HepG2 (cell line): ENCODE measurements at regions not wholly inside any gene's neighbourhood (a gene's known extent, or its start where the extent isn't known, plus 50 kb on each side); places are given as distances from the start of the nearest gene placed in this dataset.

ENCODE experiments used
- CEBPZ ChIP-seq: IDR thresholded peaks from 2 replicates; pipeline ENCODE4 v1.6.1; 2012; ENCODE audit warnings: low read length, improper control_type of control experiment
- CTCF ChIP-seq: sonication (generic); formaldehyde crosslinking; IDR thresholded peaks from 2 replicates; pipeline ENCODE4 v1.5.0; 2020; ENCODE audit warnings: mild to moderate bottlenecking, missing genetic modification reagents, moderate library complexity
- DDIT3 ChIP-seq: sonication (generic); formaldehyde crosslinking; IDR thresholded peaks from 2 replicates; pipeline ENCODE4 v1.4.0; 2020; ENCODE audit warnings: mild to moderate bottlenecking, missing genetic modification reagents
- E2F5 ChIP-seq: sonication (generic); formaldehyde crosslinking; conservative IDR thresholded peaks from 2 replicates; pipeline ENCODE4 v1.4.0; 2020; ENCODE audit warnings: missing genetic modification reagents
- KLF9 ChIP-seq: IDR thresholded peaks from 2 replicates; pipeline ENCODE4 v1.6.1; 2016; ENCODE audit warnings: low read depth
- NFIC ChIP-seq: IDR thresholded peaks from 2 replicates; pipeline ENCODE4 v1.6.1; 2012; ENCODE audit warnings: mild to moderate bottlenecking, low read length, inconsistent platforms
- NFYB ChIP-seq: sonication (generic); formaldehyde crosslinking; IDR thresholded peaks from 2 replicates; pipeline ENCODE4 v1.4.0; 2020; ENCODE audit warnings: missing genetic modification reagents
- NR1H2 ChIP-seq: sonication (generic); formaldehyde crosslinking; IDR thresholded peaks from 2 replicates; pipeline ENCODE4 v1.8.1; 2022; ENCODE audit warnings: low read depth, missing genetic modification reagents, borderline replicate concordance
- RNF219 ChIP-seq: sonication (generic); formaldehyde crosslinking; IDR thresholded peaks from 2 replicates; pipeline ENCODE4 v1.5.0; 2020; ENCODE audit warnings: mild to moderate bottlenecking, missing genetic modification reagents
- SIN3A ChIP-seq: IDR thresholded peaks from 2 replicates; pipeline ENCODE4 v1.6.1; 2011; ENCODE audit warnings: low read depth, mild to moderate bottlenecking, control low read depth, low read length, borderline replicate concordance
- TBL1XR1 ChIP-seq: fragments of 150-350 bp; IDR thresholded peaks from 2 replicates; pipeline ENCODE4 v1.6.1; 2014; ENCODE audit warnings: borderline replicate concordance, low read length; ENCODE audit not compliant: partially characterized antibody
- ZNF12 ChIP-seq: sonication (generic); formaldehyde crosslinking; IDR thresholded peaks from 2 replicates; pipeline ENCODE4 v1.5.0; 2020; ENCODE audit warnings: missing genetic modification reagents
- ZSCAN29 ChIP-seq: sonication (generic); formaldehyde crosslinking; conservative IDR thresholded peaks from 2 replicates; pipeline ENCODE4 v1.4.0; 2020; ENCODE audit warnings: mild to moderate bottlenecking, missing genetic modification reagents

- TF ChIP-seq TBL1XR1 (no peak), DDIT3 (CRISPR knock-in tag) (no peak), NFIC (no peak), SIN3A (no peak), NR1H2 (CRISPR knock-in tag) (no peak), E2F5 (CRISPR knock-in tag) (no peak), CTCF (CRISPR knock-in tag) (no peak), KLF9 (CRISPR knock-in tag) (no peak), ZSCAN29 (CRISPR knock-in tag) (no peak), RNF219 (CRISPR knock-in tag) (no peak), NFYB (CRISPR knock-in tag) (no peak), CEBPZ (no peak), ZNF12 (no peak)
Observed at GRCh38 chr1:170460001-170460400, 72.0 kb upstream of the GORAB start.
